Activated naive CD4-positive, alpha-beta T cell treated with anti-CD3 and anti-CD28 coated beads, Interleukin-2, amount 50 U/mL, for 16 hours (primary cell): ENCODE measurements at regions not wholly inside any gene's neighbourhood (a gene's known extent, or its start where the extent isn't known, plus 50 kb on each side); places are given as distances from the start of the nearest gene placed in this dataset.
"Not testable (repeated sequence)": the region's sequence is repeated elsewhere in the genome, so short reads cannot be mapped to it uniquely, and the experiment has no call there.

Experiments used
- DNase-seq: peaks from one replicate; pipeline ENCODE4 v3.0.0-alpha.2; 2020

- DNase-seq, result no peak
These were observed 62.5 kb upstream of the ENPP6 start for GRCh38 chr4:184280137-184280536.

- no peak for DNase-seq
These were observed 61.9 kb upstream of the ENPP6 start for GRCh38 chr4:184279496-184280061.

- not testable (repeated sequence) for DNase-seq
These were observed 60.1 kb upstream of the ENPP6 start for GRCh38 chr4:184277769-184278168.

GRCh38 chr4:184277010-184277409 lies 59.3 kb upstream of the ENPP6 start:
- not testable (repeated sequence) for DNase-seq

- not testable (repeated sequence) for DNase-seq
These were observed 58.7 kb upstream of the ENPP6 start for GRCh38 chr4:184276346-184276745.

GRCh38 chr4:184275766-184276165 lies 58.1 kb upstream of the ENPP6 start:
- no peak for DNase-seq

GRCh38 chr4:184274286-184274951 lies 56.7 kb upstream of the ENPP6 start:
- DNase-seq, result no peak

- no peak for DNase-seq
These were observed 55.8 kb upstream of the ENPP6 start for GRCh38 chr4:184273166-184274147.

- DNase-seq, result no peak
These were observed 53.2 kb upstream of the ENPP6 start for GRCh38 chr4:184270808-184271413.

GRCh38 chr4:184269879-184270430 lies 52.3 kb upstream of the ENPP6 start:
- no peak for DNase-seq

- no peak for DNase-seq
These were observed 51.0 kb upstream of the ENPP6 start for GRCh38 chr4:184268584-184269160.

GRCh38 chr4:184267673-184268583 lies 50.3 kb upstream of the ENPP6 start:
- DNase-seq, result peak; percentile 76
